A673 (cell line): ENCODE measurements at regions not wholly inside any gene's neighbourhood (a gene's known extent, or its start where the extent isn't known, plus 50 kb on each side); places are given as distances from the start of the nearest gene placed in this dataset.
A peak's percentile ranks its signal among the peaks of the same experiment; 100 is the strongest.

ENCODE experiments used
- BruUV-seq: library from RNA; stranded (reverse); fragments of 400-500 nt; replicated peaks from 2 replicates; lab custom pipeline; 2021; lab: Mats Ljungman, UMichigan
- CTCF ChIA-PET: fragments of 300-600 bp; sonication (Branson Sonifier 250); formaldehyde crosslinking; loops from one replicate; lab custom pipeline; 2022; ENCODE audit warnings: antibody characterized with exemption; lab: Charles Lee
- POLR2A ChIA-PET: fragments of 300-600 bp; sonication (Branson Sonifier 250); formaldehyde crosslinking; loops from one replicate; lab custom pipeline; 2022; ENCODE audit warnings: antibody characterized with exemption; ENCODE audit not compliant: low non-redundant PET; lab: Charles Lee
- DNase-seq: peaks from one replicate; pipeline ENCODE4 v3.0.0-alpha.2; 2015; ENCODE audit warnings: low spot score
- H3K27ac ChIP-seq: fragments of 200-600 bp; sonication (generic); 2 replicates; pipeline ENCODE4 v1.5.1; 2016; ENCODE audit warnings: mixed run types, low read depth, mild to moderate bottlenecking, mixed read lengths, antibody characterized with exemption, low read length; ENCODE audit not compliant: poor library complexity, severe bottlenecking
- H3K27me3 ChIP-seq: fragments of 200-600 bp; sonication (generic); replicated peaks from 2 replicates; pipeline ENCODE4 v1.6.1; 2017; ENCODE audit warnings: mixed run types, low read depth, mild to moderate bottlenecking, mixed read lengths, antibody characterized with exemption, low read length; ENCODE audit not compliant: insufficient read depth, poor library complexity
- H3K36me3 ChIP-seq: fragments of 200-600 bp; sonication (generic); 2 replicates; pipeline ENCODE4 v1.6.1; 2016; ENCODE audit warnings: mixed run types, mild to moderate bottlenecking, mixed read lengths, antibody characterized with exemption, low read length; ENCODE audit not compliant: insufficient read depth, poor library complexity, severe bottlenecking
- H3K4me1 ChIP-seq: fragments of 200-600 bp; sonication (generic); 2 replicates; pipeline ENCODE4 v1.6.1; 2017; ENCODE audit warnings: mixed run types, mild to moderate bottlenecking, mixed read lengths, antibody characterized with exemption, low read length; ENCODE audit not compliant: insufficient read depth, poor library complexity, severe bottlenecking
- H3K4me3 ChIP-seq: fragments of 200-600 bp; sonication (generic); 2 replicates; pipeline ENCODE4 v1.5.1; 2016; ENCODE audit warnings: low read depth, mixed run types, mild to moderate bottlenecking, mixed read lengths, low read length; ENCODE audit not compliant: poor library complexity, severe bottlenecking
- H3K9me3 ChIP-seq: fragments of 200-600 bp; sonication (generic); 2 replicates; pipeline ENCODE4 v1.6.1; 2016; ENCODE audit warnings: mixed run types, low read depth, mild to moderate bottlenecking, mixed read lengths, antibody characterized with exemption, low read length; ENCODE audit not compliant: poor library complexity, severe bottlenecking
- EZH2 ChIP-seq: fragments of 200-600 bp; sonication (generic); IDR thresholded peaks from 2 replicates; pipeline ENCODE4 v1.6.1; 2017; ENCODE audit warnings: borderline replicate concordance, low read depth, mild to moderate bottlenecking, mixed read lengths, antibody characterized with exemption, low read length; ENCODE audit not compliant: poor library complexity, severe bottlenecking
- intact Hi-C: fragments of 100-400 bp; cut with micrococcal nuclease; formaldehyde crosslinking; loops from one replicate; pipeline ENCODE4 v1.10.0; 2022; ENCODE audit not compliant: unreplicated experiment
- TF ChIP-seq, protein P1 (sequence below): fragments of 300-800, 200-600 bp; sonication (generic); conservative IDR thresholded peaks from 2 replicates; pipeline ENCODE4 v1.5.1; 2017; ENCODE audit warnings: low read depth, mild to moderate bottlenecking, antibody characterized with exemption, low read length, moderate library complexity, mixed read lengths

DNA sequence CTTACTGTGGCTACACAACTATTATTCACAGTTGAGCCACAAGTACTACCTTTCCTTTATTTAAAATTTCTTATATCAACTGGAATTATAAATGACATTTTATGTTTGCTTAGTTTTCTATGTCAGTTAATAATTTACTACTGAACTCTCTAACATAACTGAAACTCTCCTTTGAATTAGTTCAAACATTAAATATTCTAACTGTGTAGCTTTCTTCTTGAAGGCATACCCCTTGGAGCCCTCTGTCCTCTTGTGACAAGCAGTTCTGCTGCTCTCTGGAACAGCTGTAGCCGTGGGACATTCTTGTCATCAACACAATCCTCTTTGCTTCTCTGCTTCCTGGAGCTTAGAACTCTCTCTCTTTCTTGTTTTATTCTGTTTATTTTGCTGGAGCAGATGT is 244.8 kb downstream of the NHLRC3 start:
- ChIA-PET POLR2A (interaction anchor here (0.7 kb wide), 1 partner anchor 254 kb away, joined by 3 read pairs; no protein-coding TSS in a partner anchor), CTCF (no interaction called here)
- Histone ChIP-seq H3K4me1 (no peaks in the 10 kb centered on the region), H3K9me3 (peaks cover 8% of the 10 kb centered on the region), H3K36me3 (no peaks in the 10 kb centered on the region), H3K27ac (no peak overlapping the region), H3K27me3 (no peaks in the 10 kb centered on the region), H3K4me3 (no peak overlapping the region)
- no TSS peak for BruUV-seq
- intact Hi-C loops = no loop called here
- DNase-seq = no peak
- no peak for TF ChIP-seq EZH2
- TF ChIP-seq, protein P1, sequence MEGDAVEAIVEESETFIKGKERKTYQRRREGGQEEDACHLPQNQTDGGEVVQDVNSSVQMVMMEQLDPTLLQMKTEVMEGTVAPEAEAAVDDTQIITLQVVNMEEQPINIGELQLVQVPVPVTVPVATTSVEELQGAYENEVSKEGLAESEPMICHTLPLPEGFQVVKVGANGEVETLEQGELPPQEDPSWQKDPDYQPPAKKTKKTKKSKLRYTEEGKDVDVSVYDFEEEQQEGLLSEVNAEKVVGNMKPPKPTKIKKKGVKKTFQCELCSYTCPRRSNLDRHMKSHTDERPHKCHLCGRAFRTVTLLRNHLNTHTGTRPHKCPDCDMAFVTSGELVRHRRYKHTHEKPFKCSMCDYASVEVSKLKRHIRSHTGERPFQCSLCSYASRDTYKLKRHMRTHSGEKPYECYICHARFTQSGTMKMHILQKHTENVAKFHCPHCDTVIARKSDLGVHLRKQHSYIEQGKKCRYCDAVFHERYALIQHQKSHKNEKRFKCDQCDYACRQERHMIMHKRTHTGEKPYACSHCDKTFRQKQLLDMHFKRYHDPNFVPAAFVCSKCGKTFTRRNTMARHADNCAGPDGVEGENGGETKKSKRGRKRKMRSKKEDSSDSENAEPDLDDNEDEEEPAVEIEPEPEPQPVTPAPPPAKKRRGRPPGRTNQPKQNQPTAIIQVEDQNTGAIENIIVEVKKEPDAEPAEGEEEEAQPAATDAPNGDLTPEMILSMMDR = no peak

DNA sequence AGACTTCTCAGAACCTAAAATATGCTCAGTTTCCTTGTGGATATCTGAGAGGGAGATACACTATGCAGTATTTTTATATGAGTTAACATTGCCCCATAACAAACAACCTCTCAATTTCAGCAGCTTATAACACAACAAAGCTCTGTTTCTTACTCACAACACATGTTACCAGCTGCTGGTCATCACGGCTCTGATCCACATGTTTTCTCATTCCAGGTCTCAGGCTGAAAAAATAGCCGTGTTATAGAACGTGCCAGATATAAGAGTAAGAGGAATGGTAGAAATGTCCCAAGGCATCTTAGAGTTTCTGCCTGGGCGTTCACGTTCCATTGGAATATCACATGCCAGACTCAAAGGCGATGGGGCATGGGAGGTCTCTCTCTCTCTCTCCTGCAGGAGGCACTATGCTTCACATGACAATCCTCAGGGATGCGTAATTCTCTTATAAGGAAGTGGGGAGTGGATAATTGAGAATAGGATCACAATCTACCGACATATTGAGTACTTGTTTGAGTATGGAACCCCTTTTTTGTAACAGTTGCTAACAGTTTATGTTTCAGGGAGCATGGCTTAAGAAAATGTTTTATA is 246.6 kb downstream of the NHLRC3 start:
- no peaks in the 10 kb centered on the region for H3K36me3 ChIP-seq
- no peaks in the 10 kb centered on the region for H3K27me3 ChIP-seq
- TF ChIP-seq, protein P1 = 0 out of 2 replicates have a peak, but pooled peaks have one; percentile 18
- no peak for TF ChIP-seq EZH2
- no peaks in the 10 kb centered on the region for H3K4me1 ChIP-seq
- POLR2A ChIA-PET = interaction anchor here (0.7 kb wide), 1 partner anchor 39 kb away, joined by 4 read pairs; no protein-coding TSS in a partner anchor
- no peak overlapping the region for H3K27ac ChIP-seq
- no peak for DNase-seq
- peaks cover 10% of the 10 kb centered on the region for H3K9me3 ChIP-seq
- H3K4me3 ChIP-seq = no peak overlapping the region
- BruUV-seq = no TSS peak
- intact Hi-C loops = no loop called here
- CTCF ChIA-PET = no interaction called here
